Neuronal stem cell (in vitro differentiated cells): ENCODE measurements at regions not wholly inside any gene's neighbourhood (a gene's known extent, or its start where the extent isn't known, plus 50 kb on each side); places are given as distances from the start of the nearest gene placed in this dataset.

Source experiments
- DNase-seq: peaks from one replicate; pipeline ENCODE4 v3.0.0-alpha.2; 2013; ENCODE audit warnings: low spot score
- H2AFZ ChIP-seq: one replicate; pipeline ENCODE4 v1.6.1; 2013; ENCODE audit warnings: mild to moderate bottlenecking, low read length, inconsistent platforms
- H2AK5ac ChIP-seq: 2 replicates; pipeline ENCODE4 v1.6.1; 2013; ENCODE audit warnings: low read depth, mild to moderate bottlenecking, inconsistent platforms, low read length, moderate library complexity, mixed read lengths
- H2BK120ac ChIP-seq: 2 replicates; pipeline ENCODE4 v1.6.1; 2013; ENCODE audit warnings: low read depth, mild to moderate bottlenecking, inconsistent platforms, low read length, moderate library complexity, mixed read lengths
- H2BK12ac ChIP-seq: one replicate; pipeline ENCODE4 v1.6.1; 2013; ENCODE audit warnings: low read length, inconsistent platforms
- H2BK15ac ChIP-seq: 2 replicates; pipeline ENCODE4 v1.6.1; 2013; ENCODE audit warnings: mild to moderate bottlenecking, low read length, inconsistent platforms, mixed read lengths
- H2BK5ac ChIP-seq: one replicate; pipeline ENCODE4 v1.6.1; 2013; ENCODE audit warnings: inconsistent platforms, mild to moderate bottlenecking, low read length, moderate library complexity
- H3K14ac ChIP-seq: one replicate; pipeline ENCODE4 v1.6.1; 2013; ENCODE audit warnings: low read length, inconsistent platforms
- H3K18ac ChIP-seq: 2 replicates; pipeline ENCODE4 v1.6.1; 2013; ENCODE audit warnings: low read length, inconsistent platforms
- H3K23ac ChIP-seq: 2 replicates; pipeline ENCODE4 v1.6.1; 2013; ENCODE audit warnings: low read depth, mild to moderate bottlenecking, mixed read lengths, low read length, inconsistent platforms; ENCODE audit not compliant: poor library complexity
- H3K27ac ChIP-seq: replicated peaks from 3 replicates; pipeline ENCODE4 v1.5.1; 2013; ENCODE audit warnings: low read length, inconsistent platforms
- H3K27me3 ChIP-seq, 3 experiments: 2 replicates each; pipeline ENCODE4 v1.6.1; 2013; ENCODE audit warnings: low read length in 3 of 3, mild to moderate bottlenecking in 2 of 3, inconsistent platforms in 1 of 3, low read depth in 1 of 3, mixed read lengths in 1 of 3, moderate library complexity in 1 of 3; ENCODE audit not compliant: control insufficient read depth in 3 of 3, insufficient read depth in 3 of 3
- H3K36me3 ChIP-seq, 2 donors: replicated peaks in 1 of 2; 2 replicates each; pipeline ENCODE4 v1.6.1; 2013; ENCODE audit warnings: low read length in 2 of 2; ENCODE audit not compliant: control insufficient read depth in 2 of 2, insufficient read depth in 2 of 2
- H3K4ac ChIP-seq: 2 replicates; pipeline ENCODE4 v1.6.1; 2013; ENCODE audit warnings: inconsistent platforms, mild to moderate bottlenecking, low read length, moderate library complexity
- H3K4me1 ChIP-seq, 2 donors: 1 replicate in 1 of 2; 2 replicates in 1 of 2; pipeline ENCODE4 v1.6.1; 2013; ENCODE audit warnings: low read length in 2 of 2, low read depth in 1 of 2; ENCODE audit not compliant: control insufficient read depth in 2 of 2, insufficient read depth in 1 of 2
- H3K4me2 ChIP-seq: one replicate; pipeline ENCODE4 v1.6.1; 2013; ENCODE audit warnings: mild to moderate bottlenecking, low read length, inconsistent platforms; ENCODE audit not compliant: insufficient read depth, poor library complexity, severe bottlenecking
- H3K4me3 ChIP-seq, 2 donors: 2 replicates each; pipeline ENCODE4 v1.5.1; 2013; ENCODE audit warnings: low read length in 2 of 2, mild to moderate bottlenecking in 2 of 2, inconsistent platforms in 1 of 2, moderate library complexity in 1 of 2
- H3K79me1 ChIP-seq: one replicate; pipeline ENCODE4 v1.6.1; 2013; ENCODE audit warnings: low read depth, mild to moderate bottlenecking, inconsistent platforms, low read length, moderate library complexity
- H3K9ac ChIP-seq: one replicate; pipeline ENCODE4 v1.6.1; 2013; ENCODE audit warnings: mild to moderate bottlenecking, low read depth, low read length, inconsistent platforms; ENCODE audit not compliant: poor library complexity
- H3K9me3 ChIP-seq, 2 donors: replicated peaks in 1 of 2; 2 replicates each; pipeline versions ENCODE3 to v1.6.1; 2013; ENCODE audit warnings: low read length in 2 of 2, mild to moderate bottlenecking in 2 of 2, inconsistent platforms in 1 of 2, low read depth in 1 of 2, mixed read lengths in 1 of 2, moderate library complexity in 1 of 2; ENCODE audit not compliant: control insufficient read depth in 2 of 2, insufficient read depth in 1 of 2
- H4K8ac ChIP-seq: one replicate; pipeline ENCODE4 v1.6.1; 2013; ENCODE audit warnings: low read depth, mild to moderate bottlenecking, inconsistent platforms, low read length, moderate library complexity
- H4K91ac ChIP-seq: one replicate; pipeline ENCODE4 v1.6.1; 2013; ENCODE audit warnings: low read length, low read depth, mild to moderate bottlenecking, inconsistent platforms; ENCODE audit not compliant: poor library complexity
- WGBS, 2 donors: extraction: QIAGEN DNeasy Blood & Tissue Kit; methylation state at CpG; one replicate each; pipeline ENCODE4 v1.1.7; 2013; ENCODE audit warnings: missing lambda C conversion rate in 2 of 2, mixed read lengths in 1 of 2; ENCODE audit not compliant: insufficient read length in 2 of 2, insufficient replicate concordance in 1 of 2; ENCODE audit errors: extremely low coverage in 2 of 2; 5-methylcytosine and 5-hydroxymethylcytosine counted together

DNA sequence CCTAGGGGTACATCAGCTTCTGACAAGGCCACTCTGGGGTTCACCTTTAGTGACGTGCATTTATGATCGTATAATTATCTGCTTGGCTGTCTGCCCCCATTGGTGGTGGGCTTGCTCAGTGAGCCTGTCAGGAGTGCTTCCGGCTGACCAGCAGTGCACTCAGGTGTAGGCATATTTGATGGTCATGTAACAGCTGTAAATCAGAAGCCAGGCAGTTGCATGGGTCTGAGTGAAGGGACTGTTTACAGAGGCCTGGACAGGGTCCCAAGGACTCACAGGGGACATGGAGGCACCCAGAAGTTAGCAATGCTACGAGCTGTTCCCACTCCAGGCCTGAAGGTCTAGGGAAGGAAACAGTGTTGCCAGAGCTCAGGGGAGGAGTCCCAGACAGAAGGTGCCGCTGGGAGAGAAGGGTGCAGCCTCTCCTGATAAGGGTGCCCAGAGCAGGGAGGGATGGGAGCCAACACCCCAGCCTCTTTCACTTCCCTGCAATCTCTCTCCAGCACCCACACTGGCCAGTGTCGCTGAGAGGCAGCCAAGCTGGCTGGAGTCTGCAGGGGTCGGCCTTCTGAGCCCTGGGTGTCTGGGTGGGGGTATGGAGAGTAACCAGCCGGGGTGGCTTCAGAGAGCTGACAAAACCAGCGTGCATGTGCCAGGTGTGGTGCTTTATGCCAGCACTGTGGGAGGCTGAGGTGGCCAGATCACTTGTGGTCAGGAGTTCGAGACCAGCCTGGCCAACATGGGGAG lies 61.3 kb upstream of the PRR23E start:
- Histone ChIP-seq H3K27ac (no peak overlapping the region), H3K14ac (no peak overlapping the region), H3K4me2 (no peak overlapping the region), H3K4ac (no peak overlapping the region), H3K4me3 (no peak overlapping the region), H3K79me1 (no peaks in the 10 kb centered on the region), H2BK120ac (no peak overlapping the region), H3K23ac (no peak overlapping the region), H3K18ac (no peak overlapping the region), H2BK12ac (no peak overlapping the region), H3K27me3 (peaks cover 0 to 47% (median 21%) of the 10 kb centered on the region in 3 experiments), H3K36me3 (no peaks in the 10 kb centered on the region), H4K8ac (no peak overlapping the region), H3K9me3 (no peaks in the 10 kb centered on the region), H2AK5ac (no peak overlapping the region), H3K4me1 (peaks cover 0 to 13% of the 10 kb centered on the region in 2 donors), H2BK15ac (no peak overlapping the region), H2AFZ (no peak overlapping the region), H3K9ac (no peak overlapping the region), H4K91ac (no peak overlapping the region), H2BK5ac (no peak overlapping the region)
- no CpG with 5 or more reads among the region's 10 CpGs for WGBS, 2 donors
- no peak for DNase-seq

DNA sequence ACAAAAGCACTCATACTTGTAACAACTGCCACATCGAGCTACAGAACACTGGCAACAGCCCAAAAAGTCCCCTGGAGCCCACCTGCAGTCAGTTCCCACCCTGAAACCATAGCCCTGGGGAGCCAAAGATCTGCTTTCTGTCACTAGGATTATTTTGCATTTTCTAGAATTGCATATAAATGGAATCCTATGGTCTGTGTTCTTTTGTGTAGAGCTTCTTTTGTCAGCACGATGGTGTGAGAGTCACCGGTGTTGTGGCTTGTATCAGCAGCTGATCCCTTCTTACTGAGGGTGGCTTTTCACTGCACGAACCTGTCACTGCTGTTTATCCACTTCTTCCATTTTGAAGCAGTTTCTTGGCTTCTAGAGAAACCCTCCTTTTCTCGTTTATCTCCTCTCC lies 60.1 kb upstream of the PRR23E start:
- Histone ChIP-seq H3K4me1 (peaks cover 0 to 14% of the 10 kb centered on the region in 2 donors), H3K9ac (no peak overlapping the region), H2AK5ac (no peak overlapping the region), H3K79me1 (no peaks in the 10 kb centered on the region), H4K8ac (no peak overlapping the region), H3K36me3 (no peaks in the 10 kb centered on the region), H2BK5ac (no peak overlapping the region), H3K27me3 (peaks cover 0 to 55% (median 21%) of the 10 kb centered on the region in 3 experiments), H3K18ac (no peak overlapping the region), H3K4me2 (no peak overlapping the region), H2BK120ac (no peak overlapping the region), H3K4me3 (no peak overlapping the region), H3K23ac (no peak overlapping the region), H3K4ac (no peak overlapping the region), H3K9me3 (no peaks in the 10 kb centered on the region), H2AFZ (no peak overlapping the region), H2BK12ac (no peak overlapping the region), H3K14ac (no peak overlapping the region), H2BK15ac (no peak overlapping the region), H4K91ac (no peak overlapping the region), H3K27ac (no peak overlapping the region)
- DNase-seq: no peak
- whole genome bisulfite sequencing, 2 donors: no CpG with 5 or more reads among the region's 5 CpGs

DNA sequence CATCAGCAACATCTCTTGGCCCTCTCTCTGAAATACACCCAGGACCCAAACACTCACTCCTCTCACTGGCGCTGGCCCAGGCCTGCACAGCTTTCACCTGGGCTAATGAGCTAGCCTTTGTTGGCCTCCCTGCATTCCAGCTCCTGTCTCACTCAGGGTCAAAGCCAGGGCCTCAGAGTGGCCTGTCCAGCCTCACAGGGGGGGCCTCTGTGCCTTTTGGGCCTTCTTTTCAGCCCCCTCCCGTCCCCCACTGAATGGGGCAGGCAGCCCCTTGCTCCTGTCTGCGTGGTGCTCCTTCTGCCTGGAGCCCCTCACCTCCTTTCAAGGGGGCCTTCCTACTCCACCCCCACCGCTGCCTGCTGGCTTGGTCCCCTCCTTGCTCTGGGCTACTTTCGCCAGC lies 59.0 kb upstream of the PRR23E start:
- no peak overlapping the region for H2BK5ac ChIP-seq
- H2BK15ac ChIP-seq: no peak overlapping the region
- H3K14ac ChIP-seq: no peak overlapping the region
- no CpG with 5 or more reads among the region's 5 CpGs for WGBS, 2 donors
- no peak overlapping the region for H3K4me2 ChIP-seq
- H2AFZ ChIP-seq: no peak overlapping the region
- H3K79me1 ChIP-seq: no peaks in the 10 kb centered on the region
- H3K27ac ChIP-seq: no peak overlapping the region
- H3K4ac ChIP-seq: no peak overlapping the region
- H3K27me3 ChIP-seq: peaks cover 0 to 64% (median 21%) of the 10 kb centered on the region in 3 experiments
- H3K9ac ChIP-seq: no peak overlapping the region
- peak overlapping the region; percentile 1 for H4K91ac ChIP-seq
- H3K9me3 ChIP-seq: no peaks in the 10 kb centered on the region
- H3K18ac ChIP-seq: peak overlapping the region; percentile 61
- peak overlapping the region; percentile 52 for H2AK5ac ChIP-seq
- H2BK120ac ChIP-seq: no peak overlapping the region
- H3K23ac ChIP-seq: no peak overlapping the region
- H3K36me3 ChIP-seq: no peaks in the 10 kb centered on the region
- H2BK12ac ChIP-seq: peak overlapping the region; percentile 53
- H4K8ac ChIP-seq: no peak overlapping the region
- no peak overlapping the region for H3K4me3 ChIP-seq
- DNase-seq: no peak
- H3K4me1 ChIP-seq: peaks cover 0 to 18% of the 10 kb centered on the region in 2 donors

DNA sequence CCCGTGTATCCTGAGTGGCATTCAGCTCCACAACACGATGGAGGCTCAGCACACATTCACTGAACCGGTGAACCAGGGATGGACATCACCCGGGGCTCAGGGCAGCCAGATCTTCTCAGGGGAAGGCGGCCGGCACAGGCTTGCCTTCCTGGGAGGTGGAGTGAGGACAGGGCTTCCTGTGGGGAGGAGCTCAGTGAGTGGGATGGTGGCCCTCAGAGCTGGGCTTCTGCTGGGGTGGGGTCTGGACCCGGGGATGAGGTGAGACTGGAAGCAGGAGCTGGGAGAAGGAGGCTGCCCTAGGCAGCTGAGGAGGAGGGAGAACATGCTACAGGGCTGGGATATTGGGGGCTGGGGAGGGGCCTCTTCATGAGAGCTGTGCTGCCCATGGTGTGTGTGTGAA lies 58.5 kb upstream of the PRR23E start:
- H3K9ac ChIP-seq: no peak overlapping the region
- H2AK5ac ChIP-seq: no peak overlapping the region
- H4K91ac ChIP-seq: peak overlapping the region; percentile 1
- no peak overlapping the region for H2BK5ac ChIP-seq
- peaks cover 0 to 18% of the 10 kb centered on the region in 2 donors for H3K4me1 ChIP-seq
- no peak overlapping the region for H3K23ac ChIP-seq
- no peak overlapping the region for H2AFZ ChIP-seq
- H3K4me2 ChIP-seq: no peak overlapping the region
- H3K27me3 ChIP-seq: peaks cover 0 to 64% (median 21%) of the 10 kb centered on the region in 3 experiments
- no peak overlapping the region for H4K8ac ChIP-seq
- H3K9me3 ChIP-seq: no peaks in the 10 kb centered on the region
- H3K4ac ChIP-seq: no peak overlapping the region
- H2BK12ac ChIP-seq: no peak overlapping the region
- H3K14ac ChIP-seq: no peak overlapping the region
- H2BK15ac ChIP-seq: no peak overlapping the region
- DNase-seq: no peak
- no peak overlapping the region for H3K4me3 ChIP-seq
- H3K36me3 ChIP-seq: no peaks in the 10 kb centered on the region
- no peak overlapping the region for H2BK120ac ChIP-seq
- no CpG with 5 or more reads among the region's 7 CpGs for WGBS, 2 donors
- no peak overlapping the region for H3K27ac ChIP-seq
- H3K79me1 ChIP-seq: no peaks in the 10 kb centered on the region
- H3K18ac ChIP-seq: no peak overlapping the region
